GM12878 (cell line): ENCODE measurements at regions not wholly inside any gene's neighbourhood (a gene's known extent, or its start where the extent isn't known, plus 50 kb on each side); places are given as distances from the start of the nearest gene placed in this dataset.

Experiments used
- ATAC-seq: fragments of 200-7000 bp; cut with Tn5 transposase; 3 replicates; pipeline ENCODE4 v1.9.1; 2020; ENCODE audit warnings: mild to moderate bottlenecking, moderate library complexity
- BruUV-seq: library from RNA; stranded (reverse); fragments of 400-500 nt; replicated peaks from 2 replicates; lab custom pipeline; 2021; lab: Mats Ljungman, UMichigan
- CTCF ChIA-PET: fragments of 300-600 bp; sonication (Branson Sonifier 250); formaldehyde crosslinking; extraction: SDS; loops from one replicate; lab custom pipeline; 2021; ENCODE audit warnings: inconsistent platforms; lab: Yijun Ruan, JAX
- POLR2A ChIA-PET: fragments of 350-600 bp; formaldehyde crosslinking; extraction: SDS; loops from one replicate; lab custom pipeline; 2021; ENCODE audit warnings: inconsistent platforms; lab: Charles Lee
- RAD21 ChIA-PET: fragments of 300-600 bp; sonication (Branson Sonifier 250); formaldehyde crosslinking; loops from one replicate; lab custom pipeline; 2023; ENCODE audit warnings: antibody characterized with exemption; ENCODE audit not compliant: unreplicated experiment; lab: Charles Lee
- SMC1A ChIA-PET: fragments of 300-600 bp; sonication (Branson Sonifier 250); formaldehyde crosslinking; loops from one replicate; lab custom pipeline; 2023; ENCODE audit not compliant: unreplicated experiment, uncharacterized antibody; lab: Charles Lee
- DNase-seq: peaks from one replicate; pipeline ENCODE4 v3.0.0-alpha.2; 2011; ENCODE audit warnings: low read depth, low spot score
- FAIRE-seq: peaks from 3 replicates; lab custom pipeline; 2011; peaks lifted over from hg19 to GRCh38; lab: Jason Lieb, UNC
- H2AFZ ChIP-seq: 2 replicates; pipeline ENCODE4 v1.6.0; 2011; ENCODE audit warnings: low read depth, low read length, control low read depth; ENCODE audit not compliant: control insufficient read depth
- H3K27ac ChIP-seq: 2 replicates; pipeline ENCODE4 v1.5.1; 2011; ENCODE audit warnings: control low read depth; ENCODE audit not compliant: control insufficient read depth, insufficient read depth
- H3K27me3 ChIP-seq, 2 experiments: replicated peaks in 1 of 2; 2 replicates each; pipeline versions ENCODE4 v1.6.0 to v1.6.1; 2011; ENCODE audit warnings: low read length in 1 of 2; ENCODE audit not compliant: control insufficient read depth in 2 of 2, insufficient read depth in 2 of 2
- H3K36me3 ChIP-seq, 2 experiments: 2 replicates each; pipeline ENCODE4 v1.5.1; 2011; ENCODE audit warnings: low read length in 1 of 2; ENCODE audit not compliant: control insufficient read depth in 2 of 2, insufficient read depth in 2 of 2
- H3K4me1 ChIP-seq: 2 replicates; pipeline ENCODE4 v1.6.1; 2011; ENCODE audit warnings: mild to moderate bottlenecking, low read length, moderate library complexity, mixed read lengths; ENCODE audit not compliant: control insufficient read depth, insufficient read depth
- H3K4me2 ChIP-seq: 2 replicates; pipeline ENCODE4 v1.6.0; 2011; ENCODE audit warnings: control low read depth; ENCODE audit not compliant: control insufficient read depth, insufficient read depth
- H3K4me3 ChIP-seq: fragments of 200-600 bp; sonication (generic); 2 replicates; pipeline ENCODE4 v1.5.1; 2016
- H3K79me2 ChIP-seq: 2 replicates; pipeline ENCODE4 v1.6.0; 2011; ENCODE audit warnings: low read length; ENCODE audit not compliant: control insufficient read depth, insufficient read depth
- H3K9ac ChIP-seq: 2 replicates; pipeline ENCODE4 v1.8.0; 2011; ENCODE audit warnings: low read length, control low read depth, mixed read lengths; ENCODE audit not compliant: control insufficient read depth, insufficient read depth
- H3K9me3 ChIP-seq: replicated peaks from 3 replicates; pipeline ENCODE4 v1.5.1; 2011; ENCODE audit warnings: mild to moderate bottlenecking, low read length; ENCODE audit not compliant: control insufficient read depth, insufficient read depth
- H4K20me1 ChIP-seq: 2 replicates; pipeline ENCODE4 v1.6.0; 2011; ENCODE audit not compliant: control insufficient read depth, insufficient read depth
- CBX3 ChIP-seq: fragments of 200-600 bp; sonication (generic); IDR thresholded peaks from 2 replicates; pipeline ENCODE4 v1.6.1; 2016; ENCODE audit warnings: low read depth, borderline replicate concordance
- CUX1 ChIP-seq: IDR thresholded peaks from 2 replicates; pipeline ENCODE4 v1.6.1; 2012; ENCODE audit warnings: improper control_type of control experiment, low read depth, low read length; ENCODE audit not compliant: insufficient replicate concordance
- MXI1 ChIP-seq: fragments of 150-350 bp; IDR thresholded peaks from 2 replicates; pipeline ENCODE4 v1.6.1; 2011; ENCODE audit warnings: low read depth, mild to moderate bottlenecking, inconsistent platforms, low read length, improper control_type of control experiment
- USF2 ChIP-seq: IDR thresholded peaks from 2 replicates; pipeline ENCODE4 v1.6.1; 2011; ENCODE audit warnings: low read depth, low read length, improper control_type of control experiment, borderline replicate concordance
- WGBS: methylation state at CpG from one replicate; pipeline ENCODE4 v1.1.6; 2016; ENCODE audit warnings: low lambda C conversion rate; ENCODE audit not compliant: insufficient replicate concordance, insufficient coverage; ENCODE audit errors: missing lambda C conversion rate; 5-methylcytosine and 5-hydroxymethylcytosine counted together
- in situ Hi-C: fragments of 300-500 bp; cut with MboI; formaldehyde crosslinking; loops from 9 replicates; pipeline ENCODE4 v1.14.3; 2018; ENCODE audit warnings: mixed read lengths
- intact Hi-C: fragments of 100-400 bp; cut with micrococcal nuclease; formaldehyde crosslinking; loops from one replicate; pipeline ENCODE4 v1.14.2; 2022; ENCODE audit not compliant: unreplicated experiment
- TF ChIP-seq, protein P1 (sequence below), 3 experiments: IDR thresholded peaks in 2 of 3; conservative IDR thresholded peaks in 1 of 3; 2 replicates each; pipeline ENCODE4 v1.5.1; 2011; ENCODE audit warnings: low read depth in 3 of 3, low read length in 3 of 3, mild to moderate bottlenecking in 3 of 3, control low read depth in 2 of 3, moderate library complexity in 2 of 3, inconsistent platforms in 1 of 3, mixed read lengths in 1 of 3; ENCODE audit not compliant: control insufficient read depth in 2 of 3, insufficient read depth in 1 of 3; ENCODE audit errors: extremely low read depth in 1 of 3

DNA sequence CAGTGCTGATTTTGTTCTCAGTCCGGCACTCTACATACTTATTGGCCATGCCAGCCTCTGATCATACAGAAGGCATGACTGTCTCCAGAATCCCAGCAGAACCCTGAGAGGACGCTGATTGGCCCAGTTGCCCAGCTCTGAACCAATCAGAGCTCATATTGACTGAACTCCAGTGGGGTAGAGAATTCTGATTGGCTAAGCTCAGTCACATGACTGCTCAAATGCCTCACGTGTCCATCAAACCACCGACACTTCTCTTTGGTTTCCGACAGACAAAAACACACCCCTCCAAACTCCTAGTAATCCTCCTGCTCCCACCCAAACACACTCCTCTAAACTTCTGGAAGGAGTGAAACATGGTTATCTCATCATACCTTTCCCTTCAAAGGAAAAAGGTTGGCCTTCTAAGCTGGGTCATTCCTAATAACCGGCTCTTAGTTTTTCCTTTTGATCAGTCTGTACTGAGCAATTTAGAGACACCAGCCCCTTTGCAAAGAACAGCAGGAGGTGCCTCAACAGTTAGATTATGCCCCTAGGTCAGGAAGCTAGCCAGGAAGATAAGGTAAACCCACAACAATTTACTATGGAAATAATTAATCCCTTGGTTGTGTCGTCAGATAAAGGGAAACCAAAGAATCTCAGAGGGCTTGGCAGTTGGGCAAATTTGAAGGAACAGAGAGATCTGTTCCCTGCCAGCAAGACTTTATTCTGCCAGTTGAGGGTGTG lies 187.8 kb downstream of the TLE3 start:
- CTCF ChIA-PET = interaction anchor here (1.2 kb wide), 1 partner anchor 22 kb away, joined by 3 read pairs; no protein-coding TSS in a partner anchor
- H3K9ac ChIP-seq = no peak overlapping the region
- POLR2A ChIA-PET = interaction anchor here (0.6 kb wide), 1 partner anchor 190 kb away, joined by 3 read pairs; no protein-coding TSS in a partner anchor

More for the DNA sequence above, 187.8 kb downstream of the TLE3 start:
- no TSS peak for BruUV-seq
- no peaks in the 10 kb centered on the region; a peak in 1 of 4 replicates for H3K27me3 ChIP-seq
- no peak overlapping the region for H2AFZ ChIP-seq
- SMC1A ChIA-PET = interaction anchor here (0.6 to 1.4 kb wide), 3 partner anchors 11 to 659 kb away, joined by 3 to 4 read pairs (median 3); no protein-coding TSS in a partner anchor
- TF ChIP-seq, protein P1, sequence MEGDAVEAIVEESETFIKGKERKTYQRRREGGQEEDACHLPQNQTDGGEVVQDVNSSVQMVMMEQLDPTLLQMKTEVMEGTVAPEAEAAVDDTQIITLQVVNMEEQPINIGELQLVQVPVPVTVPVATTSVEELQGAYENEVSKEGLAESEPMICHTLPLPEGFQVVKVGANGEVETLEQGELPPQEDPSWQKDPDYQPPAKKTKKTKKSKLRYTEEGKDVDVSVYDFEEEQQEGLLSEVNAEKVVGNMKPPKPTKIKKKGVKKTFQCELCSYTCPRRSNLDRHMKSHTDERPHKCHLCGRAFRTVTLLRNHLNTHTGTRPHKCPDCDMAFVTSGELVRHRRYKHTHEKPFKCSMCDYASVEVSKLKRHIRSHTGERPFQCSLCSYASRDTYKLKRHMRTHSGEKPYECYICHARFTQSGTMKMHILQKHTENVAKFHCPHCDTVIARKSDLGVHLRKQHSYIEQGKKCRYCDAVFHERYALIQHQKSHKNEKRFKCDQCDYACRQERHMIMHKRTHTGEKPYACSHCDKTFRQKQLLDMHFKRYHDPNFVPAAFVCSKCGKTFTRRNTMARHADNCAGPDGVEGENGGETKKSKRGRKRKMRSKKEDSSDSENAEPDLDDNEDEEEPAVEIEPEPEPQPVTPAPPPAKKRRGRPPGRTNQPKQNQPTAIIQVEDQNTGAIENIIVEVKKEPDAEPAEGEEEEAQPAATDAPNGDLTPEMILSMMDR (IDR thresholded peaks at IDR 0.05 in 2 of 3, conservative IDR thresholded peaks at IDR 0.05 in 1 of 3; ENCODE audit: control insufficient read depth in 2 of 3, extremely low read depth in 1 of 3, insufficient read depth in 1 of 3, low read depth in 3 of 3, low read length in 3 of 3) = no peak
- TF ChIP-seq CUX1 (no peak), CBX3 (no peak), MXI1 (no peak), USF2 (no peak)
- no peak overlapping the region for H3K4me3 ChIP-seq
- ATAC-seq (no peak), FAIRE-seq (no peak), DNase-seq (no peak)
- no peak overlapping the region for H3K4me2 ChIP-seq
- RAD21 ChIA-PET = interaction anchor here (0.6 kb wide), 1 partner anchor 433 kb away, joined by 4 read pairs; no protein-coding TSS in a partner anchor
- H3K4me1 ChIP-seq = no peaks in the 10 kb centered on the region
- H4K20me1 ChIP-seq = no peaks in the 10 kb centered on the region
- no peak overlapping the region for H3K27ac ChIP-seq
- in situ Hi-C loops (no loop called here), intact Hi-C loops (no loop called here)
- H3K9me3 ChIP-seq = peaks cover 1% of the 10 kb centered on the region; the same call in 1 of the 3 replicates
- H3K79me2 ChIP-seq = no peaks in the 10 kb centered on the region
- no peaks in the 10 kb centered on the region for H3K36me3 ChIP-seq
- WGBS = 56% methylated on average over 7 of the region's 7 CpGs
